ENCODE measurements at regions not wholly inside any gene's neighbourhood (a gene's known extent, or its start where the extent isn't known, plus 50 kb on each side); places are given as distances from the start of the nearest gene placed in this dataset.
"Not testable (repeated sequence)": the region's sequence is repeated elsewhere in the genome, so short reads cannot be mapped to it uniquely, and the experiment has no call there.

- H3K4me3 ChIP-seq (replicated peaks; ENCODE audit: low read depth, low read length): no peak overlapping the region
- no peak for TF ChIP-seq CTCF (IDR thresholded peaks at IDR 0.05; ENCODE audit: low read depth, low read length, missing control alignments)
- DNase-seq (ENCODE audit: extremely low read depth, low read depth): no peak
Observed at GRCh38 chr3:124636101-124636862, 94.0 kb upstream of the UMPS start.

GRCh38 chr3:124636863-124637296 lies 93.4 kb upstream of the UMPS start:
- no peak for TF ChIP-seq CTCF (IDR thresholded peaks at IDR 0.05; ENCODE audit: low read depth, low read length, missing control alignments)
- no peak overlapping the region for H3K4me3 ChIP-seq (replicated peaks; ENCODE audit: low read depth, low read length)
- DNase-seq (ENCODE audit: extremely low read depth, low read depth): no peak

GRCh38 chr3:124639406-124640237 lies 90.6 kb upstream of the UMPS start:
- no peak overlapping the region for H3K4me3 ChIP-seq (replicated peaks; ENCODE audit: low read depth, low read length)
- TF ChIP-seq CTCF (IDR thresholded peaks at IDR 0.05; ENCODE audit: low read depth, low read length, missing control alignments): no peak
- DNase-seq (ENCODE audit: extremely low read depth, low read depth): no peak

GRCh38 chr3:124640635-124641306 lies 89.5 kb upstream of the UMPS start:
- no peak overlapping the region for H3K4me3 ChIP-seq (replicated peaks; ENCODE audit: low read depth, low read length)
- TF ChIP-seq CTCF (IDR thresholded peaks at IDR 0.05; ENCODE audit: low read depth, low read length, missing control alignments): no peak
- DNase-seq (ENCODE audit: extremely low read depth, low read depth): no peak

- DNase-seq (ENCODE audit: extremely low read depth, low read depth): no peak
- no peak overlapping the region for H3K4me3 ChIP-seq (replicated peaks; ENCODE audit: low read depth, low read length)
- no peak for TF ChIP-seq CTCF (IDR thresholded peaks at IDR 0.05; ENCODE audit: low read depth, low read length, missing control alignments)
Observed at GRCh38 chr3:124643453-124643852, 86.8 kb upstream of the UMPS start.

- DNase-seq (ENCODE audit: extremely low read depth, low read depth); H3K4me3 ChIP-seq (replicated peaks; ENCODE audit: low read depth, low read length): not testable (repeated sequence)
Observed at GRCh38 chr3:124646186-124646585, 84.1 kb upstream of the UMPS start.

- no peak overlapping the region for H3K4me3 ChIP-seq (replicated peaks; ENCODE audit: low read depth, low read length)
- DNase-seq (ENCODE audit: extremely low read depth, low read depth): no peak
- TF ChIP-seq CTCF (IDR thresholded peaks at IDR 0.05; ENCODE audit: low read depth, low read length, missing control alignments): no peak
Observed at GRCh38 chr3:124648551-124648950, 81.7 kb upstream of the UMPS start.

Measured in HFF-Myc (cell line).